HG03135 (cell line): ENCODE measurements at regions not wholly inside any gene's neighbourhood (a gene's known extent, or its start where the extent isn't known, plus 50 kb on each side); places are given as distances from the start of the nearest gene placed in this dataset.

Experiments
- ATAC-seq: cut with Tn5 transposase; IDR thresholded peaks from one replicate; pipeline ENCODE4 v1.9.1; 2021; ENCODE audit warnings: mild to moderate bottlenecking, moderate library complexity; ENCODE audit not compliant: unreplicated experiment

DNA sequence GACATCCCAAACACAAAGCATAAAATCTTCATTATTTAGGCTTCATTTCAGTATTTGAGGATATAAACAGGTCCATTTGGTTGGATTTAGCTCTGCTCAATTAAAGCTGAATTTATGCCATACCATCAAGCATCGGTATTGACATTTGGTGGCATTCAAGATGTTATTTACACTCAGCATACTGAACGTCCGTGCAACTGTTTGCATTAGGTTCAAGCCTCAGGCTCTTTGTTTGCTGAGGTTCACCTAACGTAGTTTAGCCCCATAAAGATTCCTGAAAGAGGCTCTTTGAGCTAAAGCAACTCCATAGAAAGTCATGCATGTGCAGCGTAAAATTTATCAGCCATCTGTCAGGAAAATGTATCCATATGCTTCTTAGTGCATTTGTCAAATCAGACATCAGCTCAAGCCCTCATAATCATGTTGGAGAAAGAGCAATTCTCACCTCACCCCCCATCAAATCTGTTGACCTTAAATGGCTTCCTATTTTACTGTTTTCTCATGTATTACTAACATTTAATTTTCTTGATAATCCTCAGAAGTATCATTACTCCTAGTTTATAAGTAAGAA is 366.9 kb downstream of the EPHA4 start:
- ATAC-seq = no peak

DNA sequence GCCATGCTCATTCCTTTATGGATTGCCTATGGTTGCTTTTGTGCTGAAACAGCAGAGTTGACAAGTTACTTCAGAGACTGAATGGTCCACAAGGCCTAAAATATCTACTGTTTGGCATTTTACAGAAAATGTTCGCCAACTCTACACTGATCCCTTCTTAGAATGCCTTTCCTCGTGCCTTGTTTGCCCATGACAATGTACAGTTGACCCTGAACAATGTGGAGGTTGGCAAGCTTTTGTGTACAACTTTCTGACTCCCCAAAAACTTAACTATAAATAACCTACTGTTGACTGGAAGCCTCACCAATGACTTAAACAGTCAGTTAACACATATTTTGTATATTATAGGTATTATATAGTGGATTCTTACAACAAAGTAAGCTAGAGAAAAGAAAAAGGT is 361.4 kb downstream of the EPHA4 start:
- ATAC-seq = no peak

DNA sequence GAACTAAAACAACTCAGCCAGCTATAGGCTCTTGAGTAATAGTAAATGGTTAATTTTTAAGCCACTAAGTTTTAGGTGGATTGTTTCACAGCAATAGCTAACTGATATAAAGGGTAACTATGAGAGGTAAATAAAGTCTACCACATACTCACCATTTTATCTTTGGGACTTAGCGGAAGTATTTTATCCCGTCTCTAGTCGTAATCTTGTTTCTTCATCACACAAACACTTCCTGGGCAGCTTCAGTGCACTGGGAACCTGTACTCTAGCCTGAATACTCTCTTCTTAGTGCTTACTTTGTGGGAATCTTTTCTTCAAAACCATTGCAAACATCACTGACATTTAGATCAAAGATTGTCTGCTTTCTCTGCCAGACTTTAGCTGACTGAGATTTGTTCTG is 360.5 kb downstream of the EPHA4 start:
- no peak for ATAC-seq

DNA sequence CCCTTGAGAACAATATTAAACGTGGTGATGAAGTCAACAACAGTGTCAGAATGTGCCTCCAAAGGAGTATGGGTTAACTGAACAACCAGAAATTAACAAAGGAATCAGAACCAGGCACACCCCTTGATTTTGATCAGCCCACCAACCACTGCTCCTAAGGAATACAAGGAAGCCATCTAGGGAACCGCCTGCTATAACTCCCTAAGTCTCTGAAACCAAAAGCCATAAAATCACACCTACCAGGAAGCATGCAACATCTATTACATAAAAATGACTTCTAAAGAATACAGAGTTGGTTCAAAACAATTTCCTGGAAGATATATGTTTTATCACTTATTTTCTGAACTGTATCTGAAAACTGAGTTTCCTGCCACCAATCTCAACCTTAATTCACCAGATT is 360.0 kb downstream of the EPHA4 start:
- ATAC-seq = no peak

DNA sequence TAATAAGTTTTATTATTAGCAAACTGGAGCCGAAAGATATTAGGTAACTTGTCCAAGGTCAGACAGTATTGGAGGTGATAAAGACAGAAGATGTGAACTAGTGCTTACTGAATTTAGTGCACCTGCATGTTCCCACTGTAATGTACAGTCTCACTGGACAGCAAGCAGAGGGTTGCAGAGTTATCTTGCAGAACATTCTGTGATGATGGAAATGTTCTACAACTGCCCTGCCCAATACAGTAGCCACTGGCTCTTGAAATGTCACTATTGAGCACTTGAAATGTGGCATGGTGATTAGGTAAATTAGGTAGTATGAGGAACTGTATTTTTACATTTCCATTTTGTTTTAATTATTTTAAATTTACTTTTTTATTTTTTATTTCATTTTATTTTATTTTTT is 356.6 kb downstream of the EPHA4 start:
- ATAC-seq = no peak

DNA sequence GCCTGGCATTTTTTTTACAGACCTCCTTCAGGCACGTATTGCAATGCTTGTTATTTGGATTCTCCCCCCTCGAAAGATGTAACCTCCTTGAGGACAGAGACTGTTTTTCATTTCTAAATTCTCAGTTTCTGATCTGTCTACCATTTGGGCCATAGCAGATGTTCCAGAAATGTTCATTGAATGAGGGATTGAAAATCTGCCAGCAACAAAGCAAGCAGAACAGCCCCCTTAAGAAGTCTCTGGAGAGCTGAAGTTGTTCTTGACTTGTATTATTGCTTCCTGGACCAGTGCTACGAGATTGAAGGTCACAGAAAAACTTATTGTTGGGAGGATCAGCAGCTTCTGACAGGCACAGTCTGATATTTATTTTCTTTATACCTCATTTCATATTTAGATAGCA is 355.5 kb downstream of the EPHA4 start:
- no peak for ATAC-seq

DNA sequence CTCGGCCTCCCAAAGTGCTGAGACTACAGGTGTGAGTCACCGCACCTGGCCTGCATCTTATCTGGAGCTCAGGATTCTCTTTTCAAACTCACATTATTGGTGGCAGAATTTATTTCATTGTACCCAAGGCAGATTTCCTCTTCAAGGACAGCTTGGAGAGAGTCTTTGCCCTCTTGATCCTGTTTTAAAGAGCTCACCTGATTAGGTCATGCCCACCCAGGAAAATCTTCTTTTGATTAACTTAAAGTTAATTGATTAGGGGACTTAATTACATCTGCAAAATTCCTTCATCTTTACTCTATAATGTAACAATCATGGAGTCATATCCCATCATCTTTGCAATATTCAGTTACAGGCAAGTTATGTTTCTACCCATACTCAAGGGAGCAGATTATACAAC is 346.4 kb downstream of the EPHA4 start:
- no peak for ATAC-seq

DNA sequence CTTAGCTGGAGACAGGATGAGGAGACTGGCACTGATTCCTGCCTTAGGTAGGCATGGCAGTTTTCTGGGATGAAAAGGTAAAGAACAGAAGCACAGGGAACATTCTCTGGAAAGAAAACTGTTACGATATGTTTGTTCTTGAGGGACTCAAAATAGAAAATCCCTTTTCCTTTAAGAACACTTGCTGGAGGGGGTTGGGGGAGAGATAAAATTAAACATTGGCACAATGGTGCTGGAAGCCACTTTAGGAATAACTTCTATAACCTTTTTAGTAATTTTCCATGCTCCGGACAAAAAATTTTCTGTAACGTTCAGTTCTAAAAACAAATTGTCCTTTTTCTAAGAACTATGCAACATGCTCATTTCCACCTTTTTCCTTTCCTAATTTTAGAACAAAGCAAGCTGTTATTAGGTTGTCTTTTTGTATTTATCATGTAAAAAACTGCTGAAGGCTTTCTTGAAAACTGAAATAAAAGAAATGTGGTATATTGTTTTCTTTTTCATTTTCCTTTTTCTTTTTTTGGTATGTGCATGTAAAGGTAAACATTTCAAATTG is 343.8 kb downstream of the EPHA4 start:
- no peak for ATAC-seq

DNA sequence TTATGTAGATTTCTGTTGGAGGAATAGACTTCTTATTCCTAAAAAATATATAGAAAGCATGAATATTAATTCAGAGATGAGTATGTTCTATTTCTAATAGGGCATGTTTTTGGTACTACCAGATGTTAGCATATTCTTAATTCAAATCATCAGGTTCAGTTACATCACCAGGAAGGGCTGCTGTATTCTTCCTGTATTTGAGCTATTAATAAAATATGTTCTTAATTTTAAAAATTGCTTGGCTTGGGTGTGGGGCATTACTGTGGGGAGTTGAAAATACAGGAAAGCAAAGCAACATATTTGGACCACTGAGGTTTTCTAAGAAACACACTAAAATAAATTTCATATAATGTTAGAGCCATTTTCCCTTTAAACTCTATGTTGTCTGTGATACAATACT is 343.0 kb downstream of the EPHA4 start:
- no peak for ATAC-seq

DNA sequence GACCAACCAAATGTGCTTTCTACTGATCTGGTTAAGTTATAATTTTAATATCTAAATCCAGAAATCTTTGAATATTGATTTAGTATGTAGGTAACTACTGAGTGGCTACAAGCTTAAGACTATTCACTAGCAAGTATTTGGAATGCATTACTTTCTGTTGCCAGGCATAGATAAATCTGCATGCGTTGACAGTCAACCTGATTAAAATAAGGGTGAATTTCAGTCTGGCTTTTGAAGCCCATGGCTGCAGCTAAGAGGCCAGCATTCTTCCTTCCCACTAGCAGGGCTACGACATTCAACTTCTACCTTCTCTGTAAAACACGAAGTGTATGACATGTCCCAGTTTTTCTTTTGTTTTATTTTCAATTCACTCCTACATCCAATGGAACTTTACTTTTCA is 340.6 kb downstream of the EPHA4 start:
- ATAC-seq = no peak

DNA sequence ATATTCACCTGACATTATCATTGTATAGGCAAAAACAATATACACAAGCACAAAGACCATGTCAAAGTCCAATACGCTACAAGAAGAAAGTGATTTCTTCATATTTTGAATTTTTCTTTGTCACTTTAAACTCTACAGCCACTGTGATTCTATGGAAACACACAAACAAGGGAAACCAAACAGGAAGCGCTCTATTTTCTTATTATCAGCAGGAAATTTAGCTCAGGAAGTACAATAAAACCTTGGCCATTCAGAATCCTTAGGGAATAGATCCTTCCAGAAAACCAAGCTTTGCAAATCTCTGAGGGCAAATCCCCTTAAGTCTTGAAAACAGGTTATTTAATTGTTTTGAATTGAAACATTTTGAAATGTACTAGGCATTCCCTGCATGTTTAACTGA is 336.2 kb downstream of the EPHA4 start:
- ATAC-seq = no peak

DNA sequence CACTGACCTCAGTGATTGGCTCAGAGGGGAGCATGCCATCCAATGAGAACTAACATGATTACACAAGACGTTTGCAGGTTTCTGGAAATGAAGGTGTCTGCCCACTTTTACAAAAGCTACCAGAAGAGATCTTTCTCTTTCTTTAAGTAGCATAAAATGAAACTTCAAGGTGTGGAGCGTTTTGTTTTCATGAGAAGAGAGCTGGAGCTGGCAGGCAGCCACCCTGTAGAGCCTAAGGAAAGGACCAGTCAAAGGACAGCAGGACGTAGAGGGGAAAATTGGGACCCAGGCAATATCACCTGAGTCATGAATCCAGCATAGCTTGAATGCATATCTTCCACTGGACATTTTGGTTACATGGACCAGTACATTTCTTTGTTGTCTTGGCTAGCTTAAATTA is 331.0 kb downstream of the EPHA4 start:
- no peak for ATAC-seq

DNA sequence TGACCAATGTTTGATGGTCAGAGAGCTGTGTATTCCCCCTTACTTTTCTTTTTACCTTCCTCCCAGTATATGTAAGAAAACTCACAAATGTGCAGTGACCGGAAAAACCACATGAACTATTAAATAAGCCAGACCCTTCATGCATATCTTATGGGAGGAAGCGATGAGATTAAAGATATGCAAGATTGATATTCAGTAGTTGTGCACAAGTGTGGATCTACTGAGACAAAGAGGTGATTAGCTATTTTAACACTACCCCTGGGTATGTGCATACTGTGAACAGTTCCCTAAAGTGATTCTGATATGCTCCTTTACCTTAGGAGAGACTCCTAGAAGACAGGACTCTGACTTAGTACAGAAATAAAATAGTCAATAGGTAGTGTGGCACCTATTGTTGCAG is 328.3 kb downstream of the EPHA4 start:
- no peak for ATAC-seq

DNA sequence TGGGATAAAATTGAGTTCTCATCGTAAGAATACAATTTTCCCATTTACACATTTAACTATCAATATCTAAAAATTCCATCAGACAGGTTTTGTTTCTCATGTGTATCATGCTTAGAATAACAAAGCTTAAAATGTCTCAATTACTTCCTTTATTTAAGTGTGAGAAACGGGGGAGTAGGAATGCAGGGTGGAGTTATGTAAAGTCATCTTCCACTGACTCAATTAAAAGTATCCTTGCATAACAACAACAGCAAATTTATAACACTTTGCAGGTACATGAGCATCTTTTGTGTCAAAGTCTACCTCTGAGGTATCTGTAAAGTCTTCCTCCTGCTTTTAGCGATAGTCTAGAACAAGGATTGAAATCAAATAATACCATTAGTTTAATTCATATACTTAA is 327.1 kb downstream of the EPHA4 start:
- no peak for ATAC-seq

DNA sequence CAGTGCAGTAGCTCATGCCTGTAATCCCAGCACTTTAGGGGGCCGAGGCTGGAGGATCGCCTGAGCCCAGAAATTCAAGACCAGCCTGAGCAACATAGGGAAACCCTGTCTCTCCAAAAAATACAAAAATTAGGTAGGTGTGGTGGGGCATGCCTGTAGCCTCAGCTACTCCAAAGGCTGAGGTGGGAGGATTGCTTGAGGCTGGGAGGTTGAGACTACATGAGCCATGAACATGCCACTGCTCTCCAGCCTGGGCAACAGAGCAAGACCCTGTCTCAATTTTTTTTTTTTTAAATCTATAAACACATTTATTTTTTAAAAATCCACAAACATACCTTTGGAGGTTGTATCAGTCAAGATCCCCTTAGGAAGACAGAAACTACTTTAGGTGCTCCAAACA is 326.3 kb downstream of the EPHA4 start:
- no peak for ATAC-seq

DNA sequence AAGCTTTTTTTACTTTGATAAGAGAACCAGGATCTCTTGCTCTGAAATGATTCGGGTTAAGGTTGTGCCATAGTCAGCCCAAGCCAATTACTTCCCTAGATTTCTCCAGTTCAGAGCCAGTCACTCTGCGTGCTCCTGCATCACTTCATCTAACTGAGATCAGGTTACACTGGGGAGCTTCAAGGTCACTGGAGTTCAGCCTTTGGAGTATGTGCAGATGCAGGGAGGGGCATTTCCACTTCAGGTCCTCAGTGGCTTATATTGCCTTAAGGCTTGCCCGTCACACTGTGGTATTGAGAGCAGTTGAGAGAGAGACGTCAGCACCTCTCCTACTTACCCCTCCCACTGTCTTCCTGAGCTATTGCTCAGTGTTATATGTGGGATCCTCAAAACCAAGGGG is 317.8 kb downstream of the EPHA4 start:
- no peak for ATAC-seq

DNA sequence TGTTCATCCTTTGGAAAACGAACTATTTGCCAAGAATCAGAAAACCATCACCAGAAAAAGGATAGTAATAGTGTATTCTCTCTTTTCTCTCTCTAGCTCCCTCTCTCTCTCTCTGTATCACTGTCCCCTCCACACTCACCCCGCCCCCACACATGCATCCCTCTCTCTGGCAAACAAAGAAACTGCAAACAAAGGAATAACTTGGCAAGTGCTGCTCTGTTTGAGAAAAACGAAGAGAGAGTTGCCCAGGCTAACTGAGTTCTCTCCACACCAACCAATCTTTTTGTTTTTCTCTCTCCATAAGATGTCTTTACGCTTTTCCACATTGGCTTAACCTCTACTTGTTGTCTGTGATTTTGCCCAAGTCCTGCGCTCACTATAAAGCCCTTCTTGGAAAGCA is 316.2 kb downstream of the EPHA4 start:
- no peak for ATAC-seq

DNA sequence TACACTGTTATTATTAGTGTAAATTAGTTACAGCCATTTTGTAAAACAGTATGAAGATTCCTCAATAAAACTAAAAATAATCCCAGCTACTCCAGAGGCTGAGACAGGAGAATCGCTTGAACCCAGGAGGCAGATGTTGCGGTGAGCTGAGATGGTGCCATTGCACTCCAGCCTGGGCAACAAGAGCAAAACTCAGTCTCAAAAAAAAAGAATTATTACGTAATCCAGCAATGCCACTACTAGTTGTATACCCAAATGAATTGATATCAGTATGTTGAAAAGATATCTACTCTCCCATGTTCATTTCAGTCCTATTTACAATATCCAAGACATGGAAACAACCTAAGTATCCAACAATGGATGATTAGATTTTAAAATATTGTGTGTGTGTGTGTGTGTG is 313.6 kb downstream of the EPHA4 start:
- no peak for ATAC-seq

DNA sequence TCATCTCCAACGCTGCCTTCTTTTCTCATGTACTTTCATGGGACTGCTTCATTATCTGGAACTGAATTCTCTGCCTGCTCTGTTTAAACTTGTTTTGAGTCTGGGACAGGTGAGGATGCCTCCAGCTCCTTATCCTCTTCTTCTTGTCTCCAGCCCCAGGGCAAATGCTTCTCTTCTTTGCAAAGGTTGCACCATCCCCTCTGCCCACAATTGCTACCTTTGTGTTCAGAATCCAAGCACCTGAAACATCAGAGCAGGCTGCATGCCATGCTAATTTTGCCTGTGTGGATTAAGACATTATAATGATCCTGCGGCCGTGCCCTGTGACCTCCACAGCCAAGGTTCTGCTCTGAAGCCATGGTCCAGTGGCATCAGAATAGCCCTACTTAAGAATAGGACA is 309.5 kb downstream of the EPHA4 start:
- ATAC-seq = no peak

DNA sequence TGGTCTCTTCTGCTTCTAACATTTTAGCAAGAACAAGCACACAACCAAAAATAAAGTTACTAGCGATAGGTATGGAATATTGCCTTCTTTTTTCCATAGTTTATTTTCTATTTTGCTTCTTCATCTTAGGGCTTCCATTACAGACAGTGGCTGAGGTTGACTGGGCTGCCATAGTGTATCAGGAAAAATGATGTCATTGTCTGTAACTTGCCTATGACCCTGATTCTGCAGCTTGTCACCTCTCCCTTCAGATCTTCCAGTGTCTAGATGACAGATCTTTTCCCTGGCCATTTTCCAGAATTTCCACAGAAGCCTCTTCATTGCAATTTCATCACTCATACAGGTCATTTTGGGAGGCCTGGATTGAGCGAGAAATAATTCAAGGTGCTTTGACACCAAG is 308.5 kb downstream of the EPHA4 start:
- no peak for ATAC-seq

DNA sequence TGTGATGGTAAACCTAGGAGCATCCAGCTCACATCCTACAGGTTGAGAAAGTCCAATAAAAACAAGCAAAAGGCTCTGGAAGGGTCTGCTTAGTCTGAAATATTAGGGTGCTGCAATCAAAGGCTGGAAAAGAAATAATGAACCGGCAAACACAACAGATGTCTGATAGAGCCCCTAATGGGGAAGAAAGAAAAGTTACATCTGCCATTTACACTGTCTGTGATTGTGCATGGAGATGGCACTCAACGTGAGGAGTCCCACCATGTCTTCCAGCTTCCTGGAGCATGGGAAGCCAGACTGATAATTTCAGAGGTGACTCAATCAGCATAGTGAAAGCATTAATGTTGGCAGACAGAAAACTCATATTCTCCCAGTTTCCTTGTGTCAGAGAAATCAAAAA is 307.8 kb downstream of the EPHA4 start:
- no peak for ATAC-seq

DNA sequence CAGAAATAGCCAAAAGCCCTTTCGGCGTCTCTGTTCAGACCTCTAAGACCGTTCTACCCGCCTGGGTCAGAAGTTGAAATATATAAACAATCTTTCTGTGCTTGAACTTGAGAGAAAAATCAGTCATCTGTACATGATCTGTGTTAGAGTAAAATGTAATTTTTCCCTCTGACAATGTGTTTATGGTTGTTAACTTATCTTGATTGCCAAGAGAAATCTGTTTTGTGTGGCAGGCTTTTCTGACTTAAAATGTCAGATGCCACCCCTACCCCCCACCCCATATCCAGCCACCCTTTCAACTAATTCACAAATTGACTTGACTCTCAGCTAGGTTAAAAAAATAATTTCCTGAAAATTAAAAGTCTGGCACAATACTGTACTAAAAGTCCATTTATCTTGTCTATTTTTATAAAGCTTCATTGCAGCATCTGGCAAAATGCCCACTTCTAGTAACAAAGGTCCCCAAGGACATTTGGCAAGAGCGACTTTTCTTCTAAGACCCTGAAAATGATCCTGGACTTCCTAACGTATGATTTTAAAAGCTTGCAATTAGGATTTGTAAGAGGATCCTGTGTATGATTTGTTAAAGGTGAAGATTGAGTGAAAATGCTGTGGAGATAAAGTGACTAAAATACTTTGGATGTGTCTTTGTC is 304.2 kb downstream of the EPHA4 start:
- ATAC-seq = no peak

DNA sequence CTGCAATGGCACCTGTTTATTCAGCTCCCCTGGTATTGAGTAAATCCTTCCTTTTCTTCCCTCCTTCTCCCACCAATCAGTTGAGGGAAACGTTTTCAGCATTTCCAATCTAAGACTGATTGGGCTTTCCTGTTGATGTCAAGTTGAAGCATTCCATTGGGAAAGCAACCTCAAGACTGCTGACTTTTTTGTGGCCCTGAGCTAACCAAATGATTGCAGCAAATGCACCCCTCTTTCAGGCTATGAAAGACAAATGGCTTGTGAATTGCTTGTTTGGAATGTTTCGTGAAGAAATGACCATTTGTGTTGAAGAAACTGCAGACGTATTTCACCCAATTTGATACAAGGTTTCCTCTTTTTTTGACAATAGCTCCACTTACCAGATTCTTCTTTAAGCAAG is 303.5 kb downstream of the EPHA4 start:
- no peak for ATAC-seq
